SW 1271 (cell line): ENCODE measurements at regions not wholly inside any gene's neighbourhood (a gene's known extent, or its start where the extent isn't known, plus 50 kb on each side); places are given as distances from the start of the nearest gene placed in this dataset.
"Not testable (repeated sequence)": the region's sequence is repeated elsewhere in the genome, so short reads cannot be mapped to it uniquely, and the experiment has no call there.

Experiments
- DNase-seq, 2 experiments: peaks; one replicate each; lab custom pipeline; 2025; lab: John Stamatoyannopoulos, UW

DNA sequence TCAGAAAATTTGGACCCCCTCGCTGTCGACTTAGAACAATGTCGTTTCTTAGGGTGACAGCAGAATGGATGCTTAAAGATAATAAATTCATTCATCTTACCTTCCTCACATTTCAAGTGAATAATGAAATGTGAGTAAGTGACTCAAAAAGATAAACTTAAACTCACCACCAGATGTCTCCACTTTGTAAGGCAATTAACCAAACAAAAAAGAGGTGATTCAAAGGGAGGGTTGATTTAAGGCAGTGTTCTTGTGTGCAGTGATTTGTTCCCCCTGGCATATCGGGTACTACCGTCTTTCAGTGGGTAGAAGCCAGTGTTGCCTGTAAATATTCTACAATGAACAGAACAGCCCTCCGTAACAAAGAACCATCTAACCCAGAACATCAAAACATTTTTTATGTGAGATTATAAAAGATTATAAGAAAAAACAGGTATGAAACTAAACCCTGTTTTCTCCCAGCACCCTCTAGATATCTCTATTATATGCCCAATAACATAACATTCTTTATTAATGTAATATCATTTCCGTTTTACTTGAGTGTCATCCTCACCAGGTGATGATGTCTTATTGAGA, 589.7 kb downstream of the CBLN4 start:
- peak in 1 of 2 experiments; percentile 24 for DNase-seq

DNA sequence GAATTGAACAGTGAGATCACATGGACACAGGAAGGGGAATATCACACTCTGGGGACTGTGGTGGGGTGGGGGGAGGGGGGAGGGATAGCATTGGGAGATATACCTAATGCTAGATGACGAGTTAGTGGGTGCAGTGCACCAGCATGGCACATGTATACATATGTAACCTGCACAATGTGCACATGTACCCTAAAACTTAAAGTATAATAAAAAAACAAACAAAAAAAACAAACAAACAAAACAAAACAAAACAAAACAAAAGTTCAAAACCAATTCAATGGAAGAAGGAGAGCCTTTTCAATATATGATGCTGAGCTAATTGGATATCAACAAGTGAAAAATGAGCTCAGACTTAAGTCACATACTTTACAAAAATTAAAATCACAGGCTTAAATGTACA, 592.8 kb downstream of the CBLN4 start:
- not testable (repeated sequence) for DNase-seq

DNA sequence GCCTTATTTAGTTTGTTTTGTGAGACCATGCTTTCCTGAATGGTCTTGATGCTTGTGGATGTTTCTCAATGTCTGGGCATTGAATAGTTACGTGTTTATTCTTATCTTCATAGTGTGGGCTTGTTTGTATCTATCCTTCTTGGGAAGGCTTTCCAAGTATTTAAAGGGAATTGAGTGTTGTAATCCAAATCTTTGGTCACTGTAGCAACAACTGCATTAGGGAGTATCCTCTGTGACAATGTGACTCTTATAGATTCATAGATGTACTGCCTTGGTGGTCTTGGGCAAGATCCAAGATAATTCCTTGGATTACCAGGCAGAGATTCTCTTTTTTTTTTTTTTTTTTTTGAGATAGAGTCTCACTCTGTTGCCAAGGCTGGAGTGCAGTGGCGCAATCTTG, 598.4 kb downstream of the CBLN4 start:
- DNase-seq = no peak

DNA sequence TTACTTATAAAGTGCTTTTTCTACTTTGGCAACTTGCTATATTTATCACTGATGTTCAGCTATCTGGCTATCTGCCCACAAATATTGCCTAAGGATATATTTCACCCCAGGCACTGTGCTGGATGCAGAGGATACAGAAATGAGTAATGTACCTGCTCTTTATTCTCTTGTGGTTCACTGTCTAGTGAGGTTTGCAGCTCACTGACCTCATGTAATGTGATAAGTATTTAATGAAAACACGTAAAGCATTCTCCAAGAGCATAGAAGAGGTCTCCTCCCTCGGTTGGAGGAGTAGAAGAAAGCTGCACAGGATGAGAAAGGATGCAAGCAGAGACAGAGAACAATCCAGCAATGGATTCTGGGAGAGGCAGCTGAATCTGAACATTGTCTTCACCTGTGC, 610.7 kb downstream of the CBLN4 start:
- DNase-seq = no peak

DNA sequence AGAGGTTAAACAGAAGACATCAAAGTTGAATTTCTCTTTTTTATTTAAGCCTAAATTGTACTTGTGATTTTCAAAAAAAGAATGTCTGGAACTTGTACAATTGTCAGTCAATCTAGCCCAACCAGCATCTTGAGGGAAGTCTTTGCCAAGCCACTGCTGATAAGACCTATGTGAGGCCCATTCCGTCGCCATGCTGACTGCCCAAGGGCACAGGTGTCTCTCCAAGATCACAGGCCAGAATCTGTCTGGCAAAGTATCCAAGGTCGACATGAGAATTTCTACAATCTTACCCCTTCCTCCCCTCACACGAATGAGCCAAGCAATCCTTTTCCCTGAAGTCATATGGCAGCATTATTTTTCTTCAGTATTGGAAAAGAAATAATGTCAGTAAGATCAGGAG, 614.5 kb downstream of the CBLN4 start:
- DNase-seq = no peak

DNA sequence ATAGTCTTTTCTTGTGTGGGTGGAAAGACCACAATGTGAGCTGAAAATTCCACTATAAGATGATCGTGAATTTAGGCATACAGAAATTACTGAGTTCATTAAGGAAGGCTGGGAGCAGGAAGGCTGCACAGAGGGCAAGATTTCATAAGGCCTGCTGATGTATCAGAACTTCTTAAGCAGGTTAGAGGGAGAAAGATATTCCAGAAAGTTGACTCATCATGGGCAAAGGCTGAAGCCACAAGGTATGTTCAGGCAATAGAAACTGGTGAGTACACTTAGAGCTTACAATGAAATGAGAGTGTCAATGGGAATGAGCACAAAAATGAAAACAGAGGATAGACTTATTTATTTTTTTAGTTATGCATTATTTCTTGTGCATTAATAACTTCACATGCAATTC, 618.6 kb downstream of the CBLN4 start:
- DNase-seq = no peak

DNA sequence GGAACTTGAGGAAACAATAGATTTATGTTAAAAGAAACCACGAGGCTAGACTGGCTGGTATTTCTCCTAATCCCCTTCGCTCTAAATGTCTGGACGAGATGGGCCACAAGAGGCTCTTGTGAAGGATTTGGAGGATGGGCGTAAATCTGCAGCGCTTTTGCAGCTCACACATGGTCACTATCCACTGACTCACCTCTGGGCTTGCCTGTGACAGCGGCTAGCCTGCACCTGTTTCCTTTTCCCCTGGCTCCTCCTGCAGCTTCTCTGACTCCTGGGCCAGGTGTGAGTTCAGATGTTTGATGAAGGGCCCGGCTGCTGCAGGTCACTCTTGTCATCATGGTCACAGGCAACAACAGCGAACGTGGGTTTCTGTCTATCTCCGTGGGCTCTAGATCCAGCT, 629.4 kb downstream of the CBLN4 start:
- DNase-seq = no peak

DNA sequence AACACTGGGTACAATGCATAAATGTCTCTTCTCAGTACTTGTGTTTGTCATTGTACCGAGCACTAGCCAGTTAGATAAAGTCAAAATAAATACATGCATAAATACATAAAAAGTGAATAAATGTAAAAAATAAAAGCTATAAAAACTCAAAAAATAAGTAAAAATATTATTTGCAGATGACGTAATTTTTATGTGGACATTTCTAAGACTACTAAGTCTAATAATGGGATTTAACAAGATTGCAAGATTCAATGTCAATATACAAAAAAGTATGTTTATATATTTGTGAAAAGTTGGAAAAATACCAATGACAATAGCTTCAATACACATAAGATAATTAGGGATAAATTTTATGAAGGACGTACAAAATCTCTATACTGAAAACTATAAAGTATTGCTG, 639.6 kb downstream of the CBLN4 start:
- DNase-seq = no peak

DNA sequence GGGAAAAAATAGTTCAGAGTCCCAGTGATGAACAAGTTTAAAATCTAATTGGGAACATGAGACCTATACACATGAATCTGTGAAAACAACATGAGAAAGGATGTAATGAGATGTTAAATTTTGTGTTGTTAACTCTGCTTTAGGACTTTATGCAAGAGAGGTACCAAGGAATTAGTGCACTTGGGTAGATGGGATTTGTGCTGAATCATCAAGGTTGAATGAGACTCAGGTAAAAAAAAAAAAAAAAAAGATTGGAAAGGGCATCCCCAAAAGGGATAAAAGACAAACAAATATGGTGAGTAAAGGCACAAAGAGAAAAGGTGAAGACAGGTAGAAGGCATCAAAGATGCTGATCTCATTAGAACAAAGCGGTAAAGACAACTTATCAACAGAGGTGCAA, 644.4 kb downstream of the CBLN4 start:
- no peak for DNase-seq

DNA sequence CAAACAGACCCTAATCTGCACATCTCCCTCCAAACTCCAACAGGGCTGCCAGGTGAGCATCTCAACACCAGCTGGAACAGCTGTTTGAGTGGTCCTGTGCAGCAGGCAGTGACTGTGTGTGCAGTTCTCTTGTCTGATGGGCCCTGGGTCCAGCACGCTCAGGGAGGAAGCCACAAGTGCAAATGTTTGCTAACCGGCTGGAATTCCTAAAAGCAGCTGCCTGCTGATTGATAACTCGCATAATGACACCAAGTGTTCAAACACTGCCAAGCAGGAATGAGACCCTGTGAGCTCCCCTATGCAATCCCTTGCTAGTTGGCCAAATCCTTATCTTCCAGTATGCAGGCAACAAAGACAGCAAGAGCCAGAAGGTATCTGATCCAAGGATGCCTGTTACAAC, 650.6 kb downstream of the CBLN4 start:
- no peak for DNase-seq

DNA sequence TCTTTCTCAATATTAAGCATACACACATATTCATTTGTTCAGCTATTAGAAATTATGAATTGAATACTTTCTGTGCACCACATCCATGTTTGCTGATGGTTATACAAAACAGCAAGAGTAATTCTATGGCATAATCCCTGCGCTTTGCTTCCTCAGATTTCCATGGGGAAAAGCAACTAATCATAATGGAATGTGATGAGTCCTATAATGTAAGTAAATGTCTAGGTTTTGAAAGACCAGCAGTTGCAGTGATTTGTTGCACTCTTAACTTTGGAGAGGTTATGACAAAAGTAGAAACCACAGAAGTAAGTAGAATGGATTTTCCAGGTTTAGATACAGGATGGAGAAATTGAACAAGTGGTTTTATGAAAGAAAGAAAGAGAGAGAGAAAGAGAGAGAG, 652.1 kb downstream of the CBLN4 start:
- DNase-seq = no peak

DNA sequence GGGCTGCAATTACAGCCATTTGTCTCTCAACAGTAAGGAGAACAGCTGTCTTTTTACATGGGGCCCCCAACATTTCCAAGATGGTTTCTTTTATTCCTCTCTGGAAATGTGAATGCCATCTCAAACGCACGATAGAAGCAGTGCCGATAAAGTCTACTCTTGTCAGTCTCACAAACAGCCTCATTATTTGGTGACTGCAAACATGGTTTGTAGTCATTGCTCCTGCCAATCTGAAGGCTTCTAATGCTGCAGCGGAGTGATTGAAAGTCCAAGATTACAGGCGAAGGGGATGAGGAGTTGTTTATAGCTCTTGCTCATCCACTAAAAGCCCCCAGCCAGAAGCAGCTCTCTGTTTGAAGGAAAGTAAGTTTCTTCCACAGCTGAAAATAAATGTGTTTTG, 657.1 kb downstream of the CBLN4 start:
- DNase-seq = no peak

DNA sequence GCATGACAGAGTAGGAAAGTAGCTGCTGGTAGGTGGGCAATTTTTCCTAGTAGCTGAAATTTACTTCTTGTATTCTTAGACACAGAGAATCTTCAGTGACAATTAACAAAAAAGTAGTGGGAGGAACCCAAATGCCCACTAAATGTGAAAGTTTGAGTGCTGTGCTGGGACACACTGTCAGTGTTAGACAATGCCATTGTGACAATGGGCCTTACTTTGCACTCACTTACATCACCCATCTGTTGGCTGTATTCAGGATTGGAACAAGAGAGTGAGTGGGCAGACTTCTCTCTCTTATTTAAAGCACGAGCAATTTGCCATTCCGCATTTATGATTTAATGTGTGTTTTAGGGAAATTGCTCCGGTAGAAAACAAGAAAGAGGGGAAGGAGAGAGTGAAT, 662.5 kb downstream of the CBLN4 start:
- no peak for DNase-seq

DNA sequence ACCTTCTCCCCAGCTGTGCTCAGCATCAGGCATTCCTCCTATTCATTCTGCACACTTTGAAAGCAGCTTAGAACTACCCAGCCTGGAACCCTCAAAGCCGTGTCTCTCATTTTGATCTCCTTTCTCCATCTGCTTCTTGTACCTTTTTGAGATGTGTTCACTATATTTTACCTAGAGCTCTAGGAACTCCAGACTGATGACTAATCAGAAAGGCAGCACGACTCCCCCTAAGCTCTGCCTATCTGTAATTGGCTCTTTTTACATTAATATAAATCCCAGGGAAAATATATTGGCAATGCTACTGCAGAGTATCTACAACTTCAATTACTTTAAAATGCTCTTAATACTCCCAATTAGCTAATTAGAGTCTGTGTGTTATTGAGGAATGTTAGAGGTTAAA, 671.5 kb downstream of the CBLN4 start:
- no peak for DNase-seq

DNA sequence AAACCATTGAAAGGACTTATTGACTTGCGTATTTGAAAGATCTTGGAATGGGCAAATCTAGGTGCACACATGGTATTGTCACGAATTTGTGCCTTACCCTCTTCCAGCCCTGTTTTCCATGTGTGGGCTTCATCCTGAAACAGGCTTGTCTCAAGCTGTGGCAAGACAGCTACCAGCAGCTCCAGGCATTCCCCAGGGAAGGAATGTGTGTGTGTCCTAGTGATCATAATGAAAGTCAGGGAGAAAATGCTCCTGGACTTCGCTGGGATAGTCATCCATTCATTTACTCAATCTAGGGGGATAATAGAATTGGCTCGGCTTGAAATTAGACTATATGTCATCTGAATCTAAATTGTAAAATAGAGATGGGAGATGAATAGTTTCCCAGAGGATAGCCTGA, 676.2 kb downstream of the CBLN4 start:
- no peak for DNase-seq

DNA sequence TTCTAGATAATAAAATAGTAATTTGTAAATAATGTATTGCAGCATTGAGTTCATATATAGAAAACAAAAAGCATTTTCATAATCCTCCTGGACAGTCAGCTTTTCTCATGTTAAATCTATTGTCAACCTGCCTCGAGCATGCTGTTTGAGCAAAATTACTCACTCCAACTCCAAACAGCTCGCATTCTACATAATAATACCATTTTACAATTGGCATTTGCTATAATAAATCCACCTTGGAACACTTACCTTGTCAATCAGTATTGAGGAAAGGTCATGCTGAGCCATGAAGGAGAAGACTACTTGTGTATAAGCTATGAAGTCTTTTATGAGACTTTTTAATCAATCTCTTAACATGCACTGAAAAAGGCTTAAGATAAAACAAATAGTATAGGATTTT, 682.6 kb downstream of the CBLN4 start:
- no peak for DNase-seq

DNA sequence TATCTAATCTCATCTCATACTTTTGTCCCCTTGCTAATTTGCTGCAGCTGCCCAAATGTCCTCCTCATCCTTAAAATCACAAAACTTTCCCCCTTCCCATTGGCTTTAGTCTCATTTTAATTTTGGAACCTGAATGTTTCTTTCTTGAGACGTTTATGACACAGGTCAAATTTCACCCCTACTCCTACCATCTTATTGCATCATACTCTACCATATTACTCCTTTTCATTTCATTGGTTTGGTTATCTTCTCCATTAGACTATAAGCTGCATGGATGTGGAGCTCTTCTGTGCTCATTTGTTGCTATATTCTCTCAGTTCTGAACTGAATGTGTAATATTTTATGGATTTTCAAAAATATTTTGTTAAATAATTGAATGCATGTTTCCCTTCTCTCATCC, 688.6 kb downstream of the CBLN4 start:
- DNase-seq = no peak

DNA sequence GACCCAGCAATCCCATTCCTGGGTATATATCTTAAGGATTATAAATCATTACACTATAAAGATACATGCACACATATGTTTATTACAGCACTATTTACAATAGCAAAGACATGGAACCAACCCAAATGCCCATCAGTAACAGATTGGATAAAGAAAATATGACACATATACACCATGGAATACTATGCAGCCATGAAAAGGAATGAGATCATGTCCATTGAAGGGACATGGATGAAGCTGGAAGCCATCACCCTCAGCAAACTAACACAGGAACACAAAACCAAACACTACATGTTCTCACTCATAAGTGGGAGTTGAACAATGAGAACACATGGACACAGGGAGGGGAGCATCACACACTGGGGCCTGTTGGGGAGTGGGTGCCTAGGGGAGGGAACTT, 694.5 kb downstream of the CBLN4 start:
- DNase-seq = not testable (repeated sequence)

DNA sequence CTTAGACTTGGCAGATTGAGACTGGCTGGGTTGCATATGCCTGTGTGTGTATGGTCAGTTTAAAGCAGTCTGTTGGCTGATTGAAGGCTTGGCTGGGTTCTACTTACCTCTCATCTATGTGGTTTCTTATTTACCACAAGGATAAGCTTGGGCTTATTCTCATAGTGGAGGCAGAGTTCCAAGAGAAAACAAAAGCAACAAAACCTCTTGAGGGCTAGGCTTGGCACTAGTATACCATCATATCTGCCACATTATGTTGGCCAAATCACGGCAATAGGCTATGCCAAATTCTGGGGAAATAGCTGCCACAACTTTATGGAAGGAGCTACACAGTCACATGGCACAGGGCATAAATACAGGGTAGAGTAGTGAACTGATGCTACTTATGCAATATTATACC, 714.1 kb downstream of the CBLN4 start:
- DNase-seq = no peak

DNA sequence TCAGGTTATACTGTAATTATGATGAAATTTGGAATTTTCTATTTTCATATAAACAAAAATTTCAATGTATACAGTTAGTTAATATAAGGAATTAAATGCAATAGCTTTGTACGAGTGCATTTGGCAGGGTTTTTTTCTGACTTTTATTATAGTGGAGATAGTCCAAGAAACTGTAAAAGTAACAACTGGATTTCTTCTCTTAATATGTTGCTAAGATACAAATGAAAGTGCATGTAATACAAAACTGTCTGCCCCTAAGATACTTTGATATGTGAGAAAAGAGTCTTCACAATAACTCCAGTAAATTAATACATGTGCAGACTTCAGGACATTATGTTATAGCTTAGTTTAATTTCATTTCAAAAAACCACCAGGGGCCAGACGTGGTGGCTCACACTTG, 721.4 kb downstream of the CBLN4 start:
- no peak for DNase-seq

DNA sequence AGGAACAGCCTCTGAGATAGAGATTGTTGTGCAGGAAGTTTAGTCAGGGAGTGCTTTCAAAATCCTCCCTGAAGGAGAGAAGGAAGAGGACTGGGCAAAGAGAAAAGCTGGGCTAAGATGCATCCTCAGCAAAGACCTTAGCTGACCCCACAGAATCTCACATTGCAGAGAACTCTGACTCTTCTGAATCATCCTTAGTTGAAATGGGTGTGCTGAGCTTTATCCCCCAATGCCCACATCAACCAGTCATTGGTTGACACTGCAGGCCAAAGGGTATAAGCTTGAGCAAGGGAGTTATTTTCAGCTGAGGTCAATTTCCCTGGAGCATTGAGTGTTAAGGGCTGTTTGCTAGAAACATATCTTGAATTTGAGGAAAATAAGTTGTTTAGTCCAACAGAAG, 732.2 kb downstream of the CBLN4 start:
- no peak for DNase-seq

DNA sequence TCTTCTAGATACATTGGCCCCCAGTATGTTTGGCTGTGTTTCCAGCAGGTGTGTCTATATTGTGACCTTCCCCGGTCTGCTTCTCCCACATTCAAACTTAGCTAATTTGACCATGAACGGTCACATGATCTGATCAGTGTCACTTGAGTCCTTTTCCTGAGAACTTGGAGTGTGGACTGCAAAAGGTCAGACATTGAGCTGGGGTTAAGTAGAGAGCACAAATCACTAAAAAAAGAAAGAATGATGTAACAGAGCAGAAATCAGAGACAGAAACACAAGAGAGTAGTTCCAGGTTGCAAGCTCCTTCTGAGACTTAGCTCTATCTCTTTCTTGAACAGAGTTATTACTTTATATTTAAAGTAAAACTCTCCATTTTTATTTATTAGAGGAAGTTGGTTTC, 733.9 kb downstream of the CBLN4 start:
- no peak for DNase-seq

DNA sequence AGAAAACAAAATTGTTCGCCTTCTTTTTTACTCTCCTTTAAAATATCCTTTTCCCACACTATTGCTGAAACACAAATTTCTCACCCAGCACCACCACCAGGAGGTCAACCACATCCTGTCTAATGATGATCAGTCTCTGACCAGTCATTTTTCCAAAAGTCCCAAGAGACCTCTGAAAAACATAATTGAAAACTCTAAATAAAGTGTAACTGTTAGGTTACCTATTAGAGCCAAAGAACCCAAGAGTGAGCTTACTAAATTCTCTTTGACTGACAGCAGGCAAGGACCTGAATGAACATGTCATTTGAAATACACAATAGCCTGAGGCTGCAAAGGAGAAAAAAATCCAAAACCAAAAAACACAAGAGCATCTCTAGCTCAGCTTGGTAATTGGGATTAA, 735.4 kb downstream of the CBLN4 start:
- DNase-seq = no peak

DNA sequence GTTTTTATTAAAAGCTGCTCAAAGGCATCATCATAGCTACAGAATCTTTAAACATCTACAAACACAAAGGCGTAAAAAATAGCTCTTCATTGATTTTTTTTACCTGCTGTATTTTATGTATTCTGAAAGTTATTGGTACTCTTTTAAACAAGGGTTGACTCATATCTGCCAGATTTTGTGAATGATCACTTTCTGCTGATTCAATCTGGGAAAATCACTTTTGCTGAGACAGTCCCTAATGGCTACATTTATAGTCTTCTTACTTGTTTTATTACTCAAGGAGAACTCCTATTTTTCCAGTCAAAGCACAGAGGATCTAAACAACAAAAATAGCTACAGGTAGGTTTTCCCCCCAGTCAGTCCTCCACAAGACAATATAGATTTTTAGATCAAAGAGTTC, 739.0 kb downstream of the CBLN4 start:
- DNase-seq = no peak

DNA sequence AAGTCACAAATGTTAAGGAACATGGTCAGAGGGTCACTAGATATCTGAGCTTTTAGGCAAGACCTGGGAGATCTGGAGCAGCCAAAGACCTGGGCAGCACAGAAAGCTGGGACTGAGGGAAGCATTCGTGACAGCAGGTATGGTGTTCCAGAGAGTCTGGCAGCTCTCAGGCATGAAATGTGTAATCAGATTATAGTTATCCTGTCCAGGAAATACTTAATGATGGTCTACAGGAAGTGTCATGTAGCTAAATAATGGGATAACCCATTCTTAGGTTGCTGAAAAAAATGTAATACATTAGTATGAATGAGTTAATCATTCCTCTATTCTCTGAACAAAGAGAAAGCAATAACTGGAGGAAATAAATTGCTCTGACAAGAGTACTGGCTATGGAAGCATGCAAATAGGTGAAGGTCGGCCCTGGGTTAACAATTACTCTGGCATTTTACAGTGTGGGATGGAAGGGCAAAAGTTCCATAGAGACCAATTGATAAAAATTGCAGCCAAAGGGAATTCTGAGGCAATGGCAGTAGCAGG, 740.5 kb downstream of the CBLN4 start:
- DNase-seq = no peak
